Stimulated activated effector memory CD8-positive, alpha-beta T cell treated with anti-CD3 and anti-CD28 coated beads, Interleukin-12 subunit alpha, Interleukin-12 subunit beta, amount 100 ng/mL, for 72 hours (primary cell): ENCODE measurements at regions not wholly inside any gene's neighbourhood (a gene's known extent, or its start where the extent isn't known, plus 50 kb on each side); places are given as distances from the start of the nearest gene placed in this dataset.
"Not testable (repeated sequence)": the region's sequence is repeated elsewhere in the genome, so short reads cannot be mapped to it uniquely, and the experiment has no call there.

Experiments used
- ATAC-seq: fragments of 150-1000 bp; cut with Tn5 transposase; 2 replicates; pipeline ENCODE4 v1.10.0; 2021
- DNase-seq, 2 donors: peaks; one replicate each; pipeline ENCODE4 v3.0.0; 2021 to 2022; ENCODE audit warnings: low spot score in 2 of 2
- H3K27ac Mint-ChIP-seq: one replicate; pipeline ENCODE4 v1.8.0; 2022; ENCODE audit warnings: mild to moderate bottlenecking, mixed read lengths
- H3K36me3 Mint-ChIP-seq: one replicate; pipeline ENCODE4 v1.8.0; 2022; ENCODE audit warnings: mild to moderate bottlenecking, mixed read lengths
- H3K4me1 Mint-ChIP-seq: one replicate; pipeline ENCODE4 v1.8.0; 2022; ENCODE audit warnings: mixed read lengths
- H3K4me3 Mint-ChIP-seq: one replicate; pipeline ENCODE4 v1.8.0; 2022; ENCODE audit warnings: mild to moderate bottlenecking, mixed read lengths
- H3K9me3 Mint-ChIP-seq: one replicate; pipeline ENCODE4 v1.8.0; 2022; ENCODE audit warnings: mixed read lengths

DNA sequence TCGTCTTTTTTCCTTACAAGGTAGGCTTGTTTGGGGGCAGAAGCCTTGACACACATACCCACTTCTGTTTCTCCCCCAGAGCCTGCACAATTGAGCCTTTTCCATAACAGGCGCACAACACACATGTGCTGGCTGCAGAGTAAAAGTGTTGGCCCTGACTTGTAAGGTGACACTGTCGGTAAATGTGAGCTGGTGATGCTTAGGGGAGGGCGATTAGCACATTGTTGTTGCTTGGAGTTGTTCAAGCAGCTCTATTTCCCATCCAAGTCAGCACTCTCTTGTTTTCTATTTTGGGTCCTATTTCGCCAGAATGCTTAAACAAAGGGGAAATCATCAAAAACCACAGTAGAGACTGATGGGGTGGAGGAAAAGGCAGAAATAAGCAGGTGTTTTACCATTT lies 51.9 kb upstream of the PTPRJ start:
- H3K4me1 Mint-ChIP-seq: peaks cover 6% of the 10 kb centered on the region
- no peak for ATAC-seq
- H3K36me3 Mint-ChIP-seq: no peaks in the 10 kb centered on the region
- no peak overlapping the region for H3K27ac Mint-ChIP-seq
- DNase-seq: no peak
- no peaks in the 10 kb centered on the region for H3K9me3 Mint-ChIP-seq
- H3K4me3 Mint-ChIP-seq: no peak overlapping the region

DNA sequence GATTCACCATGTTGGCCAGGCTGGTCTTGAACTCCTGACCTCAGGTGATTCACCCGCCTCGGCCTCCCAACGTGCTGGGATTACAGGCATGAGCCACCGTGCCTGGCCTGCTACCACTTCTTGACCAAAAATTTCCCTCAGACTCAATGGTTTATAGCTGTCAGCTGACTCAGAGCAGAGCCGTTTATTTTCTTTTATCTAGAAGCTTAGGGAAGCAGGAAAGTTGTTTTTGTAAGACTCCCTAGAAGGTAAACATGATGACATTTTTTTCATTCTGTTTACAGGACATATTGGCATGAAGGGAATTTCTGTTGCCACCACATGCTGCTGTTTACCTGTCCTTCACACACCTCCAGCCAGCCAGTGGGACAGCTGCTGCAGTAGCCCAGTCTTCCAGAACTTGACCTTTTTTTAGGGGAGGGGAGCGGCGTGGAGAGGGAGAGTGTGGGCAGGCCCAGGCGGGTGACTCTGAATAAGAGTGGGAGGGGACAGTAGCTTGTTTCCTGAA lies 56.1 kb upstream of the PTPRJ start:
- Mint-ChIP-seq H3K4me1 (peaks cover 36% of the 10 kb centered on the region), H3K9me3 (no peaks in the 10 kb centered on the region), H3K36me3 (no peaks in the 10 kb centered on the region), H3K4me3 (no peak overlapping the region), H3K27ac (peak overlapping the region; percentile 70)
- ATAC-seq (peak; percentile 62), DNase-seq (no peak)

DNA sequence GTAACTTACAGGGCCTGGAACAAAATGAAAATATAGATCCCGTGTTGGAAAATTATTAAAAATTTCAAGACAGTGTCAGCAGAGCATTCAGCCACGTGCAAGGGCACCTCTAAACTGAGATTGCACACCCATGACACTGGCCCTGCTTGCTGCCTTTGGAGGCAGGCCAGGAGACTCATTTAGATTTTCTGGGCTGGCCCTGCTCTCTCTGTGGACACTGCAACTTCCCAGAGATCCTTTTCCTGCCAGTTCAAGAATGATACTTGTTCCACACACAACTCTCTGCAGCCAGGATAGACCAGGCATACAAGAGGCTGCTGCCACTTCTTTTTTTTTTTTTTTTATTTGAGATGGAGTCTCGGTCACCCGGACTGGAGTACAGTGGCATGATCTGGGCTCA lies 56.7 kb upstream of the PTPRJ start:
- DNase-seq: no peak
- Mint-ChIP-seq H3K4me1 (peaks cover 42% of the 10 kb centered on the region), H3K9me3 (no peaks in the 10 kb centered on the region), H3K36me3 (peaks cover 2% of the 10 kb centered on the region), H3K4me3 (no peak overlapping the region), H3K27ac (no peak overlapping the region)
- ATAC-seq: no peak

- H3K9me3 Mint-ChIP-seq, H3K36me3 Mint-ChIP-seq, H3K4me3 Mint-ChIP-seq, DNase-seq, ATAC-seq: not testable (repeated sequence)
- Mint-ChIP-seq H3K27ac (peak overlapping the region; percentile 39), H3K4me1 (peaks cover 52% of the 10 kb centered on the region)
Observed at GRCh38 chr11:47921080-47921555, 59.2 kb upstream of the PTPRJ start.

DNA sequence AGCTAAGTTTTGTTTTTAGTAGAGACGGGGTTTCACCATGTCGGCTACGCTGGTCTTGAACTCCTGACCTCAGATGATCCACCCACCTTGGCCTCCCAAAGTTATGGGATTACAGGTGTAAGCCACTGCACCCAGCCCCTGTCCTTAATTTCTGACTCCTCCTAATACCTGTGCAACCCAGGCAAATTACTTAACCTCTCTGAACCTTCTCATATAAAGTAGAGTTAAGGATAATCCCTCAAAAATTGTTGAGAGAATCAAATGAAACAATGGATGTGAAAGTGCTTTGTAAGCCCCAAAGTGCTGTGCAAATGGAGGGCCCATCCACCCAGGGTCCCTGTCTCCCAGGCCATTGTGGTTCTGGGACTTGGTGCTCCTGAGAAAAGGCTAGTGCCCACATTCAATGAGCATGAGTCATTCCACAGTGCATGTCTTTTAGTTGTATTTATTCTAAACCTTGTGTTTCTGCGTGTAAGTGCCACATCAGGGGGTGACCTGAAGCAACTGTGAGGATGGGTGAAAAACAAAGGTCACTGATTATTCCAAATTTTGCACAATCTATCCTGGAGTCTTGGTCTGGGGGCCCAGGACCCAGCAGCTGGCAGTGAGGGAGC lies 61.4 kb upstream of the PTPRJ start:
- no peaks in the 10 kb centered on the region for H3K9me3 Mint-ChIP-seq
- H3K4me3 Mint-ChIP-seq: peak overlapping the region; percentile 32
- DNase-seq (no peak), ATAC-seq (peak; percentile 35)
- H3K27ac Mint-ChIP-seq: peak overlapping the region; percentile 80
- H3K36me3 Mint-ChIP-seq: peaks cover 8% of the 10 kb centered on the region
- H3K4me1 Mint-ChIP-seq: peaks cover 52% of the 10 kb centered on the region

GRCh38 chr11:47918370-47918690 lies 62.0 kb upstream of the PTPRJ start:
- Mint-ChIP-seq H3K27ac (peak overlapping the region; percentile 80), H3K4me1 (peaks cover 52% of the 10 kb centered on the region), H3K36me3 (peaks cover 8% of the 10 kb centered on the region), H3K4me3 (peak overlapping the region; percentile 32), H3K9me3 (no peaks in the 10 kb centered on the region)
- DNase-seq (no peak), ATAC-seq (no peak)

DNA sequence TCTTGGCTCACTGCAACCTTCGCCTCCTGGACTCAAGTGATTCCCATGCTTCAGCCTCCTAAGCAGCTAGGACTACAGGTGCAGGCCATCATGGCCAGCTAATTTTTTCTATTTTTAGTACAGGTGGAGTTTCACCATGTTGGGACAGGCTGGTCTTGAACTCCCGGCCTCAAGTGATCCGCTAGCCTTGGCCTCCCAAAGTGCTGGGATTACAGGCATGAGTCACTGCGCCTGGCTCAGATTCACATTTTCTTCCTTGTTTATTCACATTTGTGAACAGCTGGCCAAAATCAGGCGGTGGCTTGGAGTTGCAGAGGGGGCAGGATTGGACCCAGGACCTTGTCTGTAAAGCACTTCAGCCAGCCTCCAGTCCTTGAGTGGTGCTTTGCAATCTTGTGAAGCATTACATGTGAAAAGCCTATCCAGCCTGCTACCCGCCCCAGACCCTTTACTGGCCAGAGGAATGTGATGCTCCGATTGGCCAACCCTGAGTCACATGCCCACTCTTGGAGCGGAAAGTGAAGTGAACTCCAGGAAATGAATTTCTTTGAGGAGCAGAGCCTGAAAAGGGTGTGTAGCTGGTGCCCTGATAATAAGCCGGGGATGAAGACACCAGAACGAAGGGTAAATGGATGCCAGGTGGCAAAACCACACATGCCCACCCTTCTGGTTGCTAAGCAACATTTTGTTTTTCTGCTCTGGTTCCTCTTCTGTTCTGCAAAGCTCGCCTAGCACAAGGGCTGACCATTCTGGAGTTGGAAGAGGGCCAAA lies 62.6 kb upstream of the PTPRJ start:
- no peaks in the 10 kb centered on the region for H3K9me3 Mint-ChIP-seq
- H3K36me3 Mint-ChIP-seq: peaks cover 8% of the 10 kb centered on the region
- ATAC-seq: peak; percentile 29
- H3K4me1 Mint-ChIP-seq: peaks cover 50% of the 10 kb centered on the region
- no peak overlapping the region for H3K4me3 Mint-ChIP-seq
- no peak for DNase-seq
- H3K27ac Mint-ChIP-seq: peak overlapping the region; percentile 80

DNA sequence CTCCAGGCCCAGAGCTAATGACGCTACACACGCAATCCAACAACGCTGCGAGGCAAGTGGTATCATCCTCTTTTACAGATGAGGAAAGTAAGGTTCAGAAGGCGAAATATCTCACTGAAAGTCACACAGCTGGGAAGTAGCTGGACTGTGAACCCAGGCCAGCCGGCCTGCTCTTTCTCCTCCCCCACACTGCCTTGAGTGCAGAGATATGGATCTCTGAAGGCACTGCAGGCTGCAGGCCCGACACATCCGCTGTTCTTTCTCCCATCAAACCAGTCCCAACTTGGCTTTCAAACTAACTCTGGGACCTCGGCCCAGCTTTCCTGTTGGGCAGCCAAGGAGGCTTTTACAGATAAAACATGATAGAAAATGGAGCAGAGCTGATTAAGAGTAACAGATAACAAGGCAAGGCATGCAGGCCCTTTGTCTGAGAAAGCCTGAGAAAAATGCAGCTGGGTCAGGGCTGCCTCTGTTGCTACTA lies 64.0 kb upstream of the PTPRJ start:
- Mint-ChIP-seq H3K4me3 (no peak overlapping the region), H3K36me3 (peaks cover 8% of the 10 kb centered on the region), H3K4me1 (peaks cover 44% of the 10 kb centered on the region), H3K9me3 (no peaks in the 10 kb centered on the region), H3K27ac (peak overlapping the region; percentile 50)
- DNase-seq: no peak
- ATAC-seq: no peak

GRCh38 chr11:47915783-47916182 lies 64.6 kb upstream of the PTPRJ start:
- peak overlapping the region; percentile 86 for H3K27ac Mint-ChIP-seq
- no peak overlapping the region for H3K4me3 Mint-ChIP-seq
- peaks cover 38% of the 10 kb centered on the region for H3K4me1 Mint-ChIP-seq

DNA sequence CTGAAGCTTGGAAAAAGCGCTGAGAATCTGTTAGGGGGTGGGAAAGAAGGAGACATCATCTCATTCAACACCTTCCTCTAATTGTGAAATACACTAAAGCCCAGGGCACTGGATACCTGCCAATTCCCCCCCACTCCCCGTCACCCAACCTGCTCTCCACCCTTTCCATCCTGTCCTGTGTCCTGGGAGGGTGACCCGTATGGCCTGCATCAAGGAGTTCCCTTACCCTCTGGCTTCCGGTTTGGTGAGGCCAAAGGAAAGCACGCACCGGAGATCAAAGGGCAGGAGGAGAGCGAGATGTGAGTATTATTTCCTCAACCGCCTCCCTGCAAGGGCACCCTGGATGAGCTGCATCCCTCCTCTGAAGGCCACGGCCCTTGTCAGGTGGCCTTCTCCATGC lies 65.0 kb upstream of the PTPRJ start:
- DNase-seq (no peak), ATAC-seq (peak; percentile 39)
- peaks cover 8% of the 10 kb centered on the region for H3K36me3 Mint-ChIP-seq
- H3K4me1 Mint-ChIP-seq: peaks cover 34% of the 10 kb centered on the region
- no peaks in the 10 kb centered on the region for H3K9me3 Mint-ChIP-seq
- H3K4me3 Mint-ChIP-seq: no peak overlapping the region
- peak overlapping the region; percentile 86 for H3K27ac Mint-ChIP-seq

More at GRCh38 chr11:47915783-47916182, 64.6 kb upstream of the PTPRJ start:
- Mint-ChIP-seq H3K9me3 (no peaks in the 10 kb centered on the region), H3K36me3 (peaks cover 8% of the 10 kb centered on the region)
- ATAC-seq (no peak), DNase-seq (no peak)

DNA sequence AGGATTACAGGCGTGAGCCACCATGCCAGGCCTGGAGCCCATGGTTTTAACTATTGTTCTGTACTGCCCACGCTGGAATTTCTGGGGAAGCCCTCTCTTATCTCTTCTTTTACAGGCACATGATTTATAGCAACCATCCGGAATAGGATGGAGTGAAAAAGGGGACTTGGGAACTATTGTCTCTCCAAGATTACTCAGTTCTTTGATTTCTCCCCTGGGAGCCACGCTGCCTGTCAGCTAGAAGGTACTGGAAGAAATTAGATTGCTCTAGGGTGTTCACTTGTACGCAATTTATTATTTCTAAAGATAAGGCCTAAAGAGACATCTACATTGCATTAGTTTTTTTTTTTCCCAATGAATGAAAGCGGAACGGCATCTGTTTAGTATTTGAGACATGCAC lies 65.6 kb upstream of the PTPRJ start:
- peaks cover 8% of the 10 kb centered on the region for H3K36me3 Mint-ChIP-seq
- ATAC-seq (no peak), DNase-seq (no peak)
- no peaks in the 10 kb centered on the region for H3K9me3 Mint-ChIP-seq
- no peak overlapping the region for H3K27ac Mint-ChIP-seq
- no peak overlapping the region for H3K4me3 Mint-ChIP-seq
- H3K4me1 Mint-ChIP-seq: peaks cover 27% of the 10 kb centered on the region

GRCh38 chr11:47913529-47914244 lies 65.5 kb upstream of the NUP160 start:
- peaks cover 17% of the 10 kb centered on the region for H3K4me1 Mint-ChIP-seq
- H3K4me3 Mint-ChIP-seq: no peak overlapping the region
- peaks cover 6% of the 10 kb centered on the region for H3K36me3 Mint-ChIP-seq
- H3K27ac Mint-ChIP-seq: peak overlapping the region; percentile 17
- DNase-seq: no peak
- no peak for ATAC-seq
- H3K9me3 Mint-ChIP-seq: no peaks in the 10 kb centered on the region

GRCh38 chr11:47912843-47913437 lies 64.8 kb upstream of the NUP160 start:
- DNase-seq (no peak), ATAC-seq (no peak)
- H3K27ac Mint-ChIP-seq: no peak overlapping the region
- H3K4me3 Mint-ChIP-seq: no peak overlapping the region
- no peaks in the 10 kb centered on the region for H3K36me3 Mint-ChIP-seq
- H3K9me3 Mint-ChIP-seq: no peaks in the 10 kb centered on the region
- H3K4me1 Mint-ChIP-seq: peaks cover 9% of the 10 kb centered on the region

GRCh38 chr11:47911149-47911548 lies 63.0 kb upstream of the NUP160 start:
- Mint-ChIP-seq H3K9me3 (no peaks in the 10 kb centered on the region), H3K36me3 (no peaks in the 10 kb centered on the region), H3K4me3 (no peak overlapping the region), H3K4me1 (peaks cover 6% of the 10 kb centered on the region), H3K27ac (no peak overlapping the region)
- ATAC-seq: no peak
- DNase-seq: no peak

DNA sequence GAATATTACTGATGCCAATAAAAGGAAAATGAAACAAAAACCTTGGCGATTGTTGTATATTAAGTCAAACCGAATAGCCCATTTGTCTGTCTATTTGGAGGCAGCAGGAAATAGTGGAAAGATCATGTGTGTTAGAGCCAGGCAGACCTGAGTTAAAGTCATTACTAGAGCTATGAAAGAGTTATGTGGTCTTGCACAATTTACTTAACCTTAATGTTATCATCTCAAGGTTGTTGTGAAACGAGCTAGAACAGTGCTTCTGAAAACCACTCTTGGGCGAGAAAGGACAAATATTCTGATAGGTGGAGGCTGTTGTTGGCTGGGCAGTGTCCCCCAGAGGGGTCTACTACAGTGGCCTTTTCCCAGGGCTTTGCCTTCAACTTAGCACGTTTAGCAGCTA lies 60.0 kb upstream of the NUP160 start:
- ATAC-seq: peak; percentile 49
- Mint-ChIP-seq H3K4me1 (no peaks in the 10 kb centered on the region), H3K9me3 (no peaks in the 10 kb centered on the region), H3K4me3 (no peak overlapping the region), H3K36me3 (no peaks in the 10 kb centered on the region), H3K27ac (no peak overlapping the region)
- no peak for DNase-seq
